GM23338 (cell line): ENCODE measurements at regions not wholly inside any gene's neighbourhood (a gene's known extent, or its start where the extent isn't known, plus 50 kb on each side); places are given as distances from the start of the nearest gene placed in this dataset.

Experiments
- CREB1 ChIP-seq: fragments of 250-450 bp; sonication (Bioruptor Pico); IDR thresholded peaks from 2 replicates; pipeline ENCODE4 v1.5.0; 2020; ENCODE audit warnings: low read depth, mild to moderate bottlenecking, moderate library complexity
- EZH2 ChIP-seq: fragments of 200-600 bp; sonication (generic); IDR thresholded peaks from one replicate; pipeline ENCODE4 v1.8.0; 2017; ENCODE audit warnings: antibody characterized with exemption, mild to moderate bottlenecking, low read depth; ENCODE audit not compliant: unreplicated experiment
- JUNB ChIP-seq: IDR thresholded peaks from one replicate; pipeline ENCODE4 v1.6.1; 2016; ENCODE audit warnings: antibody characterized with exemption; ENCODE audit not compliant: unreplicated experiment
- POLR2AphosphoS5 ChIP-seq: IDR thresholded peaks from 2 replicates; pipeline ENCODE4 v1.6.1; 2016; ENCODE audit warnings: antibody characterized with exemption, low read depth
- ZNF114 ChIP-seq: fragments of 250-450 bp; sonication (Bioruptor Pico); IDR thresholded peaks from 2 replicates; pipeline ENCODE4 v1.5.0; 2020; ENCODE audit warnings: mild to moderate bottlenecking, moderate library complexity
- TF ChIP-seq, protein P1 (sequence below), 2 experiments: fragments of 200-600 bp in 1 of 2; sonication (generic) in 1 of 2; conservative IDR thresholded peaks; 2 replicates each; pipeline versions ENCODE4 v1.5.1 to v1.6.1; 2016 to 2017; ENCODE audit warnings: antibody characterized with exemption in 2 of 2, low read depth in 2 of 2, mild to moderate bottlenecking in 2 of 2, moderate library complexity in 1 of 2
- TF ChIP-seq, protein P2 (sequence below): IDR thresholded peaks from one replicate; pipeline ENCODE4 v1.6.1; 2018; ENCODE audit warnings: antibody characterized with exemption; ENCODE audit not compliant: unreplicated experiment
- TF ChIP-seq, protein P3 (sequence below): fragments of 250-450 bp; sonication (Bioruptor Pico); IDR thresholded peaks from 2 replicates; pipeline ENCODE4 v1.5.0; 2020; ENCODE audit warnings: mild to moderate bottlenecking, moderate library complexity
- TF ChIP-seq, protein P4 (sequence below): IDR thresholded peaks from 2 replicates; pipeline ENCODE4 v1.6.1; 2016; ENCODE audit warnings: antibody characterized with exemption

- TF ChIP-seq, protein P1, sequence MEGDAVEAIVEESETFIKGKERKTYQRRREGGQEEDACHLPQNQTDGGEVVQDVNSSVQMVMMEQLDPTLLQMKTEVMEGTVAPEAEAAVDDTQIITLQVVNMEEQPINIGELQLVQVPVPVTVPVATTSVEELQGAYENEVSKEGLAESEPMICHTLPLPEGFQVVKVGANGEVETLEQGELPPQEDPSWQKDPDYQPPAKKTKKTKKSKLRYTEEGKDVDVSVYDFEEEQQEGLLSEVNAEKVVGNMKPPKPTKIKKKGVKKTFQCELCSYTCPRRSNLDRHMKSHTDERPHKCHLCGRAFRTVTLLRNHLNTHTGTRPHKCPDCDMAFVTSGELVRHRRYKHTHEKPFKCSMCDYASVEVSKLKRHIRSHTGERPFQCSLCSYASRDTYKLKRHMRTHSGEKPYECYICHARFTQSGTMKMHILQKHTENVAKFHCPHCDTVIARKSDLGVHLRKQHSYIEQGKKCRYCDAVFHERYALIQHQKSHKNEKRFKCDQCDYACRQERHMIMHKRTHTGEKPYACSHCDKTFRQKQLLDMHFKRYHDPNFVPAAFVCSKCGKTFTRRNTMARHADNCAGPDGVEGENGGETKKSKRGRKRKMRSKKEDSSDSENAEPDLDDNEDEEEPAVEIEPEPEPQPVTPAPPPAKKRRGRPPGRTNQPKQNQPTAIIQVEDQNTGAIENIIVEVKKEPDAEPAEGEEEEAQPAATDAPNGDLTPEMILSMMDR (conservative IDR thresholded peaks at IDR 0.05; ENCODE audit: low read depth in 2 of 2), result no peak
- TF ChIP-seq, protein P2, sequence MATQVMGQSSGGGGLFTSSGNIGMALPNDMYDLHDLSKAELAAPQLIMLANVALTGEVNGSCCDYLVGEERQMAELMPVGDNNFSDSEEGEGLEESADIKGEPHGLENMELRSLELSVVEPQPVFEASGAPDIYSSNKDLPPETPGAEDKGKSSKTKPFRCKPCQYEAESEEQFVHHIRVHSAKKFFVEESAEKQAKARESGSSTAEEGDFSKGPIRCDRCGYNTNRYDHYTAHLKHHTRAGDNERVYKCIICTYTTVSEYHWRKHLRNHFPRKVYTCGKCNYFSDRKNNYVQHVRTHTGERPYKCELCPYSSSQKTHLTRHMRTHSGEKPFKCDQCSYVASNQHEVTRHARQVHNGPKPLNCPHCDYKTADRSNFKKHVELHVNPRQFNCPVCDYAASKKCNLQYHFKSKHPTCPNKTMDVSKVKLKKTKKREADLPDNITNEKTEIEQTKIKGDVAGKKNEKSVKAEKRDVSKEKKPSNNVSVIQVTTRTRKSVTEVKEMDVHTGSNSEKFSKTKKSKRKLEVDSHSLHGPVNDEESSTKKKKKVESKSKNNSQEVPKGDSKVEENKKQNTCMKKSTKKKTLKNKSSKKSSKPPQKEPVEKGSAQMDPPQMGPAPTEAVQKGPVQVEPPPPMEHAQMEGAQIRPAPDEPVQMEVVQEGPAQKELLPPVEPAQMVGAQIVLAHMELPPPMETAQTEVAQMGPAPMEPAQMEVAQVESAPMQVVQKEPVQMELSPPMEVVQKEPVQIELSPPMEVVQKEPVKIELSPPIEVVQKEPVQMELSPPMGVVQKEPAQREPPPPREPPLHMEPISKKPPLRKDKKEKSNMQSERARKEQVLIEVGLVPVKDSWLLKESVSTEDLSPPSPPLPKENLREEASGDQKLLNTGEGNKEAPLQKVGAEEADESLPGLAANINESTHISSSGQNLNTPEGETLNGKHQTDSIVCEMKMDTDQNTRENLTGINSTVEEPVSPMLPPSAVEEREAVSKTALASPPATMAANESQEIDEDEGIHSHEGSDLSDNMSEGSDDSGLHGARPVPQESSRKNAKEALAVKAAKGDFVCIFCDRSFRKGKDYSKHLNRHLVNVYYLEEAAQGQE, result no peak
- TF ChIP-seq JUNB, result no peak
- no peak for TF ChIP-seq EZH2
- TF ChIP-seq, protein P3, sequence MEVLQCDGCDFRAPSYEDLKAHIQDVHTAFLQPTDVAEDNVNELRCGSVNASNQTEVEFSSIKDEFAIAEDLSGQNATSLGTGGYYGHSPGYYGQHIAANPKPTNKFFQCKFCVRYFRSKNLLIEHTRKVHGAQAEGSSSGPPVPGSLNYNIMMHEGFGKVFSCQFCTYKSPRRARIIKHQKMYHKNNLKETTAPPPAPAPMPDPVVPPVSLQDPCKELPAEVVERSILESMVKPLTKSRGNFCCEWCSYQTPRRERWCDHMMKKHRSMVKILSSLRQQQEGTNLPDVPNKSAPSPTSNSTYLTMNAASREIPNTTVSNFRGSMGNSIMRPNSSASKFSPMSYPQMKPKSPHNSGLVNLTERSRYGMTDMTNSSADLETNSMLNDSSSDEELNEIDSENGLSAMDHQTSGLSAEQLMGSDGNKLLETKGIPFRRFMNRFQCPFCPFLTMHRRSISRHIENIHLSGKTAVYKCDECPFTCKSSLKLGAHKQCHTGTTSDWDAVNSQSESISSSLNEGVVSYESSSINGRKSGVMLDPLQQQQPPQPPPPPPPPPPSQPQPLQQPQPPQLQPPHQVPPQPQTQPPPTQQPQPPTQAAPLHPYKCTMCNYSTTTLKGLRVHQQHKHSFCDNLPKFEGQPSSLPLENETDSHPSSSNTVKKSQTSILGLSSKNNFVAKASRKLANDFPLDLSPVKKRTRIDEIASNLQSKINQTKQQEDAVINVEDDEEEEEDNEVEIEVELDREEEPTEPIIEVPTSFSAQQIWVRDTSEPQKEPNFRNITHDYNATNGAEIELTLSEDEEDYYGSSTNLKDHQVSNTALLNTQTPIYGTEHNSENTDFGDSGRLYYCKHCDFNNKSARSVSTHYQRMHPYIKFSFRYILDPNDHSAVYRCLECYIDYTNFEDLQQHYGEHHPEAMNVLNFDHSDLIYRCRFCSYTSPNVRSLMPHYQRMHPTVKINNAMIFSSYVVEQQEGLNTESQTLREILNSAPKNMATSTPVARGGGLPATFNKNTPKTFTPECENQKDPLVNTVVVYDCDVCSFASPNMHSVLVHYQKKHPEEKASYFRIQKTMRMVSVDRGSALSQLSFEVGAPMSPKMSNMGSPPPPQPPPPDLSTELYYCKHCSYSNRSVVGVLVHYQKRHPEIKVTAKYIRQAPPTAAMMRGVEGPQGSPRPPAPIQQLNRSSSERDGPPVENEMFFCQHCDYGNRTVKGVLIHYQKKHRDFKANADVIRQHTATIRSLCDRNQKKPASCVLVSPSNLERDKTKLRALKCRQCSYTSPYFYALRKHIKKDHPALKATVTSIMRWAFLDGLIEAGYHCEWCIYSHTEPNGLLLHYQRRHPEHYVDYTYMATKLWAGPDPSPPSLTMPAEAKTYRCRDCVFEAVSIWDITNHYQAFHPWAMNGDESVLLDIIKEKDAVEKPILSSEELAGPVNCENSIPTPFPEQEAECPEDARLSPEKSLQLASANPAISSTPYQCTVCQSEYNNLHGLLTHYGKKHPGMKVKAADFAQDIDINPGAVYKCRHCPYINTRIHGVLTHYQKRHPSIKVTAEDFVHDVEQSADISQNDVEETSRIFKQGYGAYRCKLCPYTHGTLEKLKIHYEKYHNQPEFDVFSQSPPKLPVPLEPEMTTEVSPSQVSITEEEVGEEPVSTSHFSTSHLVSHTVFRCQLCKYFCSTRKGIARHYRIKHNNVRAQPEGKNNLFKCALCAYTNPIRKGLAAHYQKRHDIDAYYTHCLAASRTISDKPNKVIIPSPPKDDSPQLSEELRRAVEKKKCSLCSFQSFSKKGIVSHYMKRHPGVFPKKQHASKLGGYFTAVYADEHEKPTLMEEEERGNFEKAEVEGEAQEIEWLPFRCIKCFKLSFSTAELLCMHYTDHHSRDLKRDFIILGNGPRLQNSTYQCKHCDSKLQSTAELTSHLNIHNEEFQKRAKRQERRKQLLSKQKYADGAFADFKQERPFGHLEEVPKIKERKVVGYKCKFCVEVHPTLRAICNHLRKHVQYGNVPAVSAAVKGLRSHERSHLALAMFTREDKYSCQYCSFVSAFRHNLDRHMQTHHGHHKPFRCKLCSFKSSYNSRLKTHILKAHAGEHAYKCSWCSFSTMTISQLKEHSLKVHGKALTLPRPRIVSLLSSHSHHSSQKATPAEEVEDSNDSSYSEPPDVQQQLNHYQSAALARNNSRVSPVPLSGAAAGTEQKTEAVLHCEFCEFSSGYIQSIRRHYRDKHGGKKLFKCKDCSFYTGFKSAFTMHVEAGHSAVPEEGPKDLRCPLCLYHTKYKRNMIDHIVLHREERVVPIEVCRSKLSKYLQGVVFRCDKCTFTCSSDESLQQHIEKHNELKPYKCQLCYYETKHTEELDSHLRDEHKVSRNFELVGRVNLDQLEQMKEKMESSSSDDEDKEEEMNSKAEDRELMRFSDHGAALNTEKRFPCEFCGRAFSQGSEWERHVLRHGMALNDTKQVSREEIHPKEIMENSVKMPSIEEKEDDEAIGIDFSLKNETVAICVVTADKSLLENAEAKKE (CRISPR knock-in tag), result no peak
- no peak for TF ChIP-seq ZNF114
- TF ChIP-seq POLR2AphosphoS5, result no peak
- no peak for TF ChIP-seq CREB1 (CRISPR knock-in tag)
- TF ChIP-seq, protein P4, sequence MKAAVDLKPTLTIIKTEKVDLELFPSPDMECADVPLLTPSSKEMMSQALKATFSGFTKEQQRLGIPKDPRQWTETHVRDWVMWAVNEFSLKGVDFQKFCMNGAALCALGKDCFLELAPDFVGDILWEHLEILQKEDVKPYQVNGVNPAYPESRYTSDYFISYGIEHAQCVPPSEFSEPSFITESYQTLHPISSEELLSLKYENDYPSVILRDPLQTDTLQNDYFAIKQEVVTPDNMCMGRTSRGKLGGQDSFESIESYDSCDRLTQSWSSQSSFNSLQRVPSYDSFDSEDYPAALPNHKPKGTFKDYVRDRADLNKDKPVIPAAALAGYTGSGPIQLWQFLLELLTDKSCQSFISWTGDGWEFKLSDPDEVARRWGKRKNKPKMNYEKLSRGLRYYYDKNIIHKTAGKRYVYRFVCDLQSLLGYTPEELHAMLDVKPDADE, result no peak
These were observed 379.0 kb downstream of the NOVA1 start for GRCh38 chr14:26218861-26219260.
